Uterus (tissue), 3 donors: ENCODE measurements at regions not wholly inside any gene's neighbourhood (a gene's known extent, or its start where the extent isn't known, plus 50 kb on each side); places are given as distances from the start of the nearest gene placed in this dataset.
"Not testable (repeated sequence)": the region's sequence is repeated elsewhere in the genome, so short reads cannot be mapped to it uniquely, and the experiment has no call there.

Experiments used
- DNase-seq, 2 donors: peaks; one replicate each; pipeline ENCODE4 v3.0.0-alpha.2; 2019 to 2020
- H3K27ac ChIP-seq, 2 donors: fragments of 200-600 bp; sonication (generic); 1 replicate in 1 of 2; 2 replicates in 1 of 2; pipeline ENCODE4 v1.5.1; 2016 to 2018
- H3K27me3 ChIP-seq, 2 donors: fragments of 200-600 bp; sonication (generic); one replicate each; pipeline ENCODE4 v1.5.1; 2018 to 2019; ENCODE audit warnings: control low read depth in 1 of 2
- H3K36me3 ChIP-seq, 2 donors: fragments of 200-600 bp; sonication (generic); one replicate each; pipeline ENCODE4 v1.5.1; 2019; ENCODE audit warnings: control low read depth in 1 of 2
- H3K4me1 ChIP-seq, 2 donors: fragments of 200-600 bp; sonication (generic); one replicate each; pipeline ENCODE4 v1.5.1; 2018 to 2019; ENCODE audit warnings: control low read depth in 1 of 2
- H3K4me3 ChIP-seq, 2 donors: fragments of 200-600 bp; sonication (generic); 1 replicate in 1 of 2; 2 replicates in 1 of 2; pipeline ENCODE4 v1.5.1; 2018 to 2019; ENCODE audit warnings: mild to moderate bottlenecking in 1 of 2
- H3K9me3 ChIP-seq, 2 donors: fragments of 200-600 bp; sonication (generic); one replicate each; pipeline ENCODE4 v1.5.1; 2019; ENCODE audit warnings: control low read depth in 1 of 2
- CTCF ChIP-seq, 4 experiments: fragments of 200-600 bp in 2 of 4; fragments of 450-650 bp in 2 of 4; sonication (generic) in 2 of 4; IDR thresholded peaks; one replicate each; pipeline ENCODE4 v1.5.1; 2016 to 2019; ENCODE audit warnings: antibody characterized with exemption in 4 of 4, mild to moderate bottlenecking in 2 of 4, moderate library complexity in 1 of 4
- POLR2A ChIP-seq, 2 donors: fragments of 450-650 bp; IDR thresholded peaks; one replicate each; pipeline ENCODE4 v1.6.1; 2016; ENCODE audit warnings: antibody characterized with exemption in 2 of 2, mild to moderate bottlenecking in 1 of 2, moderate library complexity in 1 of 2
- intact Hi-C: fragments of 100-400 bp; cut with DNase I; formaldehyde crosslinking; loops from one replicate; pipeline ENCODE4 v1.15.1; 2023; ENCODE audit warnings: low total_unique reads
- donor health status: DM: yes; HTN: yes; CAD: no.

- no peak overlapping the region for H3K27ac ChIP-seq
- H3K4me3 ChIP-seq = no peak overlapping the region
- H3K36me3 ChIP-seq = no peaks in the 10 kb centered on the region
- intact Hi-C loops = no loop called here
- H3K27me3 ChIP-seq = no peaks in the 10 kb centered on the region
- no peaks in the 10 kb centered on the region for H3K9me3 ChIP-seq
- TF ChIP-seq CTCF (IDR thresholded peaks at IDR 0.05) (no peak), POLR2A (IDR thresholded peaks at IDR 0.05) (no peak)
- no peak for DNase-seq
- no peaks in the 10 kb centered on the region for H3K4me1 ChIP-seq
Measured at GRCh38 chr3:154926721-154927120, 153.4 kb upstream of the MME start.

- Histone ChIP-seq H3K4me1 (no peaks in the 10 kb centered on the region), H3K4me3 (no peak overlapping the region), H3K27ac (no peak overlapping the region), H3K9me3 (no peaks in the 10 kb centered on the region), H3K27me3 (no peaks in the 10 kb centered on the region), H3K36me3 (no peaks in the 10 kb centered on the region)
- intact Hi-C loops = no loop called here
- no peak for TF ChIP-seq POLR2A (IDR thresholded peaks at IDR 0.05)
- no peak for TF ChIP-seq CTCF (IDR thresholded peaks at IDR 0.05)
- DNase-seq = no peak
Measured at GRCh38 chr3:154921351-154921750, 158.8 kb upstream of the MME start.

- Histone ChIP-seq H3K4me3 (no peak overlapping the region), H3K4me1 (no peaks in the 10 kb centered on the region), H3K27me3 (no peaks in the 10 kb centered on the region), H3K36me3 (no peaks in the 10 kb centered on the region), H3K27ac (no peak overlapping the region), H3K9me3 (no peaks in the 10 kb centered on the region)
- intact Hi-C loops = no loop called here
- DNase-seq = no peak
- no peak for TF ChIP-seq CTCF (IDR thresholded peaks at IDR 0.05)
- no peak for TF ChIP-seq POLR2A (IDR thresholded peaks at IDR 0.05)
Measured at GRCh38 chr3:154919226-154919625, 160.9 kb upstream of the MME start.

GRCh38 chr3:154904328-154904727 is 175.8 kb upstream of the MME start:
- Histone ChIP-seq H3K4me3 (no peak overlapping the region), H3K27me3 (no peaks in the 10 kb centered on the region), H3K27ac (no peak overlapping the region), H3K36me3 (no peaks in the 10 kb centered on the region), H3K9me3 (no peaks in the 10 kb centered on the region), H3K4me1 (no peaks in the 10 kb centered on the region)
- intact Hi-C loops = no loop called here
- DNase-seq = no peak
- TF ChIP-seq POLR2A (IDR thresholded peaks at IDR 0.05) (no peak), CTCF (IDR thresholded peaks at IDR 0.05) (no peak)

- intact Hi-C loops, H3K4me1 ChIP-seq, H3K27me3 ChIP-seq, H3K9me3 ChIP-seq, H3K27ac ChIP-seq, DNase-seq, H3K36me3 ChIP-seq, H3K4me3 ChIP-seq: not testable (repeated sequence)
Measured at GRCh38 chr3:154902495-154902894, 177.6 kb upstream of the MME start.

GRCh38 chr3:154901278-154901677 is 178.8 kb upstream of the MME start:
- Histone ChIP-seq H3K27me3 (no peaks in the 10 kb centered on the region), H3K4me3 (no peak overlapping the region), H3K9me3 (no peaks in the 10 kb centered on the region), H3K4me1 (no peaks in the 10 kb centered on the region), H3K36me3 (no peaks in the 10 kb centered on the region), H3K27ac (no peak overlapping the region)
- intact Hi-C loops = no loop called here
- TF ChIP-seq POLR2A (IDR thresholded peaks at IDR 0.05) (no peak), CTCF (IDR thresholded peaks at IDR 0.05) (no peak)
- DNase-seq = no peak
